Liver (tissue), 3 donors: ENCODE measurements at regions not wholly inside any gene's neighbourhood (a gene's known extent, or its start where the extent isn't known, plus 50 kb on each side); places are given as distances from the start of the nearest gene placed in this dataset.

ENCODE experiments used
- EGR1 ChIP-seq, 2 donors: IDR thresholded peaks; 2 replicates each; pipeline ENCODE4 v1.6.1; 2016 to 2018; ENCODE audit warnings: antibody characterized with exemption in 2 of 2, low read depth in 2 of 2
- GABPA ChIP-seq, 2 donors: IDR thresholded peaks in 1 of 2; conservative IDR thresholded peaks in 1 of 2; 2 replicates each; pipeline ENCODE4 v1.6.1; 2016; ENCODE audit warnings: antibody characterized with exemption in 2 of 2, mild to moderate bottlenecking in 1 of 2, moderate library complexity in 1 of 2
- HNF4G ChIP-seq: IDR thresholded peaks from 2 replicates; pipeline ENCODE4 v1.6.1; 2016; ENCODE audit warnings: antibody characterized with exemption
- JUND ChIP-seq, 2 donors: IDR thresholded peaks; 2 replicates each; pipeline ENCODE4 v1.6.1; 2016; ENCODE audit warnings: antibody characterized with exemption in 2 of 2
- NR2F2 ChIP-seq: IDR thresholded peaks from 2 replicates; pipeline ENCODE4 v1.6.1; 2016; ENCODE audit warnings: antibody characterized with exemption
- RAD21 ChIP-seq, 2 donors: IDR thresholded peaks; 2 replicates each; pipeline ENCODE4 v1.6.1; 2016; ENCODE audit warnings: antibody characterized with exemption in 2 of 2, mild to moderate bottlenecking in 2 of 2
- RXRA ChIP-seq, 2 donors: IDR thresholded peaks; 2 replicates each; pipeline ENCODE4 v1.6.1; 2017 to 2018; ENCODE audit warnings: antibody characterized with exemption in 2 of 2, mild to moderate bottlenecking in 1 of 2
- SP1 ChIP-seq: IDR thresholded peaks from 2 replicates; pipeline ENCODE4 v1.6.1; 2018; ENCODE audit warnings: antibody characterized with exemption, mild to moderate bottlenecking
- TAF1 ChIP-seq: conservative IDR thresholded peaks from 2 replicates; pipeline ENCODE4 v1.6.1; 2016; ENCODE audit warnings: antibody characterized with exemption, mild to moderate bottlenecking
- TF ChIP-seq, protein P1 (sequence below): fragments of 150-350 bp; IDR thresholded peaks from 2 replicates; pipeline ENCODE4 v1.5.1; 2017; ENCODE audit warnings: improper control_type of control experiment, low read depth, low read length; ENCODE audit not compliant: missing input control
- TF ChIP-seq, protein P2 (sequence below): IDR thresholded peaks from 2 replicates; pipeline ENCODE4 v1.6.1; 2016; ENCODE audit warnings: antibody characterized with exemption, mild to moderate bottlenecking
- TF ChIP-seq, protein P3 (sequence below): IDR thresholded peaks from 2 replicates; pipeline ENCODE4 v1.6.1; 2016; ENCODE audit warnings: antibody characterized with exemption
- TF ChIP-seq, protein P4 (sequence below): IDR thresholded peaks from 2 replicates; pipeline ENCODE4 v1.6.1; 2016; ENCODE audit warnings: antibody characterized with exemption
- donor health status: healthy.
- donor health status: healthy.

DNA sequence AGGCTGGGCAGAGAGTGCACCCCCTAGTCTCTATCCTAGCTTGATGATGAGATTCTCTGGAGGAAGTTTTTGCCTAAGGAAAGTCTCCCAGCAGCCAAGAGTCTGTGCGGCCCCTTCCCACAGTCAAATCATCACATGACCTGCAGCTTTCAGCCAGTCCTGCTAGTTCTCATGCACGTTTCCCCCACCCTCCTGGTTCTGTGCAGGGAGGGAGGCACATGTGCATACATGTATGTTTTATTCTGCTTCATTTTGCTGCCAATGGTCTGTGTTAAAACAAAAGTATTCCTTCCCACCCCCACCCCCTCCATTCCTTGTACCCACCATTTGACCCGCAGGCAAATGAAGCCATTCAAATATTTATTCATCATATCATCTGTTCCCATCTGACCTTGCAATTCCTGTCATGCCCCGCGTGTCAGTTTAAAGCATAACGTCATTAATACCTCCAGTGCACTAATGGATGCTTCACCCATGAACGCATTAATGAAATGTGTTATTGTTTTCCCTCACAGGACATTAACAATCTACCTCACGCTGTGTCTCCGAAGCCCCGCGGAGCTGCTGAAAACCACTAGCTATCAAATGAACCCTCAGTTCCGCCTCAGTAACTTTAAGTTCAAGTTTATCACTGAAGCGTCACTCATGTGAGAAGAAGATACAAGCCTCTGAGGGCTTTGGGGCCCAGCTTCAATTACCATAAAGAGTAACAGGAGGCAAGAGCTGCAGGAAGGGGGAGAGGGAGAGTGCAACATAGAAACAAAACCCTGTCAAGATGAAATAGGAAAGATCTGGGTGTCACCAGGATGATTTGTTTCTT is 139.6 kb downstream of the RASEF start:
- TF ChIP-seq, protein P1, sequence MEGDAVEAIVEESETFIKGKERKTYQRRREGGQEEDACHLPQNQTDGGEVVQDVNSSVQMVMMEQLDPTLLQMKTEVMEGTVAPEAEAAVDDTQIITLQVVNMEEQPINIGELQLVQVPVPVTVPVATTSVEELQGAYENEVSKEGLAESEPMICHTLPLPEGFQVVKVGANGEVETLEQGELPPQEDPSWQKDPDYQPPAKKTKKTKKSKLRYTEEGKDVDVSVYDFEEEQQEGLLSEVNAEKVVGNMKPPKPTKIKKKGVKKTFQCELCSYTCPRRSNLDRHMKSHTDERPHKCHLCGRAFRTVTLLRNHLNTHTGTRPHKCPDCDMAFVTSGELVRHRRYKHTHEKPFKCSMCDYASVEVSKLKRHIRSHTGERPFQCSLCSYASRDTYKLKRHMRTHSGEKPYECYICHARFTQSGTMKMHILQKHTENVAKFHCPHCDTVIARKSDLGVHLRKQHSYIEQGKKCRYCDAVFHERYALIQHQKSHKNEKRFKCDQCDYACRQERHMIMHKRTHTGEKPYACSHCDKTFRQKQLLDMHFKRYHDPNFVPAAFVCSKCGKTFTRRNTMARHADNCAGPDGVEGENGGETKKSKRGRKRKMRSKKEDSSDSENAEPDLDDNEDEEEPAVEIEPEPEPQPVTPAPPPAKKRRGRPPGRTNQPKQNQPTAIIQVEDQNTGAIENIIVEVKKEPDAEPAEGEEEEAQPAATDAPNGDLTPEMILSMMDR = no peak
- TF ChIP-seq RAD21 (IDR thresholded peaks at IDR 0.05) = no peak
- no peak for TF ChIP-seq SP1
- no peak for TF ChIP-seq HNF4G
- TF ChIP-seq TAF1 = no peak
- TF ChIP-seq EGR1 (IDR thresholded peaks at IDR 0.05; ENCODE audit: low read depth in 2 of 2) = no peak
- TF ChIP-seq, protein P2, sequence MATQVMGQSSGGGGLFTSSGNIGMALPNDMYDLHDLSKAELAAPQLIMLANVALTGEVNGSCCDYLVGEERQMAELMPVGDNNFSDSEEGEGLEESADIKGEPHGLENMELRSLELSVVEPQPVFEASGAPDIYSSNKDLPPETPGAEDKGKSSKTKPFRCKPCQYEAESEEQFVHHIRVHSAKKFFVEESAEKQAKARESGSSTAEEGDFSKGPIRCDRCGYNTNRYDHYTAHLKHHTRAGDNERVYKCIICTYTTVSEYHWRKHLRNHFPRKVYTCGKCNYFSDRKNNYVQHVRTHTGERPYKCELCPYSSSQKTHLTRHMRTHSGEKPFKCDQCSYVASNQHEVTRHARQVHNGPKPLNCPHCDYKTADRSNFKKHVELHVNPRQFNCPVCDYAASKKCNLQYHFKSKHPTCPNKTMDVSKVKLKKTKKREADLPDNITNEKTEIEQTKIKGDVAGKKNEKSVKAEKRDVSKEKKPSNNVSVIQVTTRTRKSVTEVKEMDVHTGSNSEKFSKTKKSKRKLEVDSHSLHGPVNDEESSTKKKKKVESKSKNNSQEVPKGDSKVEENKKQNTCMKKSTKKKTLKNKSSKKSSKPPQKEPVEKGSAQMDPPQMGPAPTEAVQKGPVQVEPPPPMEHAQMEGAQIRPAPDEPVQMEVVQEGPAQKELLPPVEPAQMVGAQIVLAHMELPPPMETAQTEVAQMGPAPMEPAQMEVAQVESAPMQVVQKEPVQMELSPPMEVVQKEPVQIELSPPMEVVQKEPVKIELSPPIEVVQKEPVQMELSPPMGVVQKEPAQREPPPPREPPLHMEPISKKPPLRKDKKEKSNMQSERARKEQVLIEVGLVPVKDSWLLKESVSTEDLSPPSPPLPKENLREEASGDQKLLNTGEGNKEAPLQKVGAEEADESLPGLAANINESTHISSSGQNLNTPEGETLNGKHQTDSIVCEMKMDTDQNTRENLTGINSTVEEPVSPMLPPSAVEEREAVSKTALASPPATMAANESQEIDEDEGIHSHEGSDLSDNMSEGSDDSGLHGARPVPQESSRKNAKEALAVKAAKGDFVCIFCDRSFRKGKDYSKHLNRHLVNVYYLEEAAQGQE = no peak
- TF ChIP-seq, protein P3, sequence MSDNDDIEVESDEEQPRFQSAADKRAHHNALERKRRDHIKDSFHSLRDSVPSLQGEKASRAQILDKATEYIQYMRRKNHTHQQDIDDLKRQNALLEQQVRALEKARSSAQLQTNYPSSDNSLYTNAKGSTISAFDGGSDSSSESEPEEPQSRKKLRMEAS = no peak
- no peak for TF ChIP-seq GABPA (IDR thresholded peaks at IDR 0.05 in 1 of 2, conservative IDR thresholded peaks at IDR 0.05 in 1 of 2)
- TF ChIP-seq JUND (IDR thresholded peaks at IDR 0.05) = no peak
- TF ChIP-seq, protein P4, sequence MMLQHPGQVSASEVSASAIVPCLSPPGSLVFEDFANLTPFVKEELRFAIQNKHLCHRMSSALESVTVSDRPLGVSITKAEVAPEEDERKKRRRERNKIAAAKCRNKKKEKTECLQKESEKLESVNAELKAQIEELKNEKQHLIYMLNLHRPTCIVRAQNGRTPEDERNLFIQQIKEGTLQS = no peak
- TF ChIP-seq RXRA (IDR thresholded peaks at IDR 0.05) = no peak
- no peak for TF ChIP-seq NR2F2
